ENCODE measurements at regions not wholly inside any gene's neighbourhood (a gene's known extent, or its start where the extent isn't known, plus 50 kb on each side); places are given as distances from the start of the nearest gene placed in this dataset.

GRCh38 chr4:166377578-166377977 lies 504.5 kb downstream of the TLL1 start:
- no peak for TF ChIP-seq SREBF2 (CRISPR knock-in tag; IDR thresholded peaks at IDR 0.05)
- TF ChIP-seq ATF2 (CRISPR knock-in tag; IDR thresholded peaks at IDR 0.05), result no peak
- no peak for TF ChIP-seq POLR2A (conservative IDR thresholded peaks at IDR 0.05)
- TF ChIP-seq, protein P1, sequence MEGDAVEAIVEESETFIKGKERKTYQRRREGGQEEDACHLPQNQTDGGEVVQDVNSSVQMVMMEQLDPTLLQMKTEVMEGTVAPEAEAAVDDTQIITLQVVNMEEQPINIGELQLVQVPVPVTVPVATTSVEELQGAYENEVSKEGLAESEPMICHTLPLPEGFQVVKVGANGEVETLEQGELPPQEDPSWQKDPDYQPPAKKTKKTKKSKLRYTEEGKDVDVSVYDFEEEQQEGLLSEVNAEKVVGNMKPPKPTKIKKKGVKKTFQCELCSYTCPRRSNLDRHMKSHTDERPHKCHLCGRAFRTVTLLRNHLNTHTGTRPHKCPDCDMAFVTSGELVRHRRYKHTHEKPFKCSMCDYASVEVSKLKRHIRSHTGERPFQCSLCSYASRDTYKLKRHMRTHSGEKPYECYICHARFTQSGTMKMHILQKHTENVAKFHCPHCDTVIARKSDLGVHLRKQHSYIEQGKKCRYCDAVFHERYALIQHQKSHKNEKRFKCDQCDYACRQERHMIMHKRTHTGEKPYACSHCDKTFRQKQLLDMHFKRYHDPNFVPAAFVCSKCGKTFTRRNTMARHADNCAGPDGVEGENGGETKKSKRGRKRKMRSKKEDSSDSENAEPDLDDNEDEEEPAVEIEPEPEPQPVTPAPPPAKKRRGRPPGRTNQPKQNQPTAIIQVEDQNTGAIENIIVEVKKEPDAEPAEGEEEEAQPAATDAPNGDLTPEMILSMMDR (IDR thresholded peaks at IDR 0.05 in 2 of 3, conservative IDR thresholded peaks at IDR 0.05 in 1 of 3; ENCODE audit: insufficient read depth in 2 of 3, low read depth in 1 of 3, low read length in 3 of 3), result no peak
- TF ChIP-seq ETV6 (IDR thresholded peaks at IDR 0.05; ENCODE audit: borderline replicate concordance in 1 of 2, low read depth in 2 of 2, low read length in 1 of 2), result no peak
- no peak for TF ChIP-seq ETV6 (CRISPR knock-in tag; IDR thresholded peaks at IDR 0.05; ENCODE audit: borderline replicate concordance)
- no peak for TF ChIP-seq ZNF384 (IDR thresholded peaks at IDR 0.05; ENCODE audit: low read depth, low read length)
- TF ChIP-seq HSF4 (CRISPR knock-in tag; IDR thresholded peaks at IDR 0.05; ENCODE audit: borderline replicate concordance), result no peak
- TF ChIP-seq ZBTB7A (IDR thresholded peaks at IDR 0.05; ENCODE audit: borderline replicate concordance, control insufficient read depth, low read depth, low read length), result no peak
- no peak for TF ChIP-seq ZNF785 (CRISPR knock-in tag; IDR thresholded peaks at IDR 0.05)
